ENCODE measurements at regions not wholly inside any gene's neighbourhood (a gene's known extent, or its start where the extent isn't known, plus 50 kb on each side); places are given as distances from the start of the nearest gene placed in this dataset.

GRCh38 chr18:42484648-42485047 lies 529.6 kb downstream of the PIK3C3 start:
- no peak for TF ChIP-seq YY1 (IDR thresholded peaks at IDR 0.05; ENCODE audit: insufficient read depth, insufficient read length)
- TF ChIP-seq ZNF274 (IDR thresholded peaks at IDR 0.05; ENCODE audit: low read depth, low read length): no peak
- TF ChIP-seq SUZ12 (IDR thresholded peaks at IDR 0.05; ENCODE audit: extremely low read depth, insufficient read depth, insufficient read length): no peak

Data from NT2/D1 (cell line).